GM18520 (cell line): ENCODE measurements at regions not wholly inside any gene's neighbourhood (a gene's known extent, or its start where the extent isn't known, plus 50 kb on each side); places are given as distances from the start of the nearest gene placed in this dataset.
"Not testable (repeated sequence)": the region's sequence is repeated elsewhere in the genome, so short reads cannot be mapped to it uniquely, and the experiment has no call there.

Source experiments
- ATAC-seq: cut with Tn5 transposase; IDR thresholded peaks from one replicate; pipeline ENCODE4 v1.9.1; 2021; ENCODE audit not compliant: unreplicated experiment

DNA sequence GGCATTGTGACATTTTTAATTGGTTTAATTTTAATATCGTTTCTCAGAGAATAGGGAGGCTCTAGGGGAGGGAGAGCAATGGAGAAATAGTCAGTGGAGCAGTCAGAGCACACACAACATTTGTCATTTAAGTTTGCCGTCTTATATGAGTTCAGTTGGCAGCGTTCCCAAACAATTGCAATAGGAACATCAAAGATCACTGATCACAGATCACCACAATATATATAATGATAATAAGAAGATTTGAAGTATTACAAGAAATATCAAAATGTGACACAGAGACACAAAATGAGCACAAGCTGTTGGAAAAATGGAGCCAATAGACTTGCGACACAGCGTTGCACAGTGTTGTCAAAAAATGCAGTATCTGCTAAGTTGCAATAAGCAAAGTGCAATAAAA is 303.7 kb downstream of the CDH19 start:
- ATAC-seq = no peak

- no peak for ATAC-seq
These were observed 323.4 kb downstream of the CDH19 start for GRCh38 chr18:66280470-66280869.

DNA sequence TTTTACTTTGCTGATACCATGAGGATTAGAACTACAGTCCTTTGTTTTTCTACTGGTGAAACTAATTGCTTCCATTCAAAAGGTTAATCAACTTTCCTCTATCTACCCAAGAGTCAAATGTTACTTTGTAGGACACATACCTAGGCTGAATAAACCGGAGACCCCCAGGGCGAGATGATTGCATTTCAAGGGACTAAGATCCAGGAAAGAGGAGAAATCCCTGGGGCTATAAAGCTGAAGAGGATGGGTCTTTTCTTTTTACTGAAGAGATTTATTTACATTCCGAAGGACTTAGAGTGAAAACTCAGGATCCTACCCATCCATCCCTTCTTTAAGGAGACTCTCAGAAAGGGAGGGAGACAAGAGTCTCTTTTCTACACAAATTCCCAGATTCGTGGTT is 331.9 kb downstream of the CDH19 start:
- no peak for ATAC-seq

DNA sequence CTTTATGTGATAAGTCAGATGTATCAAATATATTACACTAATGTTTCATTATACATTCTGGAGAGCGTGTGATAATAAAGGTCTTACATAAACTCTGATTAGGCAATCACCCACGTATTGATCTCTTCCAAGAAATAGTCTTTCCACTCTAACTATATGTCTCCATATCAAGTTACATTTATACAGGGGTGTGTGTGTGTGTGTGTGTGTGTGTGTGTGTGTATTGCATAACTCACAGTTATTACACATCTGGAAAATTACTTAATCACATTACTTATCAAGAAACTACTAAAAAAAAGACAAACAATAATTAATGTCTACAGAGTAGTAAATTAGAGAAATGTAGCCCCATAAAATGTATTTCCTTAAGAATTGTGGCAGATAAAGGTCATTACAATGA is 339.8 kb downstream of the CDH19 start:
- no peak for ATAC-seq

DNA sequence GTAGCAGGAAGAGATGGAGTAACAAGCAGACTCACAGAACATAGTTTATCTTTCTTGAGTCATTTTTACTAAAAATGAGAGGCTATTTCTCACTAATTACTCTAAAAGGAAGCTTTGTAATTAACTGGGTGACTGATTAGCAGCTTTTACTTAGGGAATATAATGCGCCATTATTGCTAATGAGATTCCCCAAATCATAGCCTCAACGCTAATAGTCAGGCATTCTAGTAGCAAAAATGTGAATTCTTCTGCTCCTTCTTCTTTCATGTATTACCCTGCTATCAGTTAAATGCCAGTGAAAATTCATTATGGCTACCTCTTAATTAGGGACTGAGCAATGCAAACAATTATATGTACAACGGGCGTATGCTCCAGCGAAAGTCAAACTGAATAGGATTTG is 349.8 kb downstream of the CDH19 start:
- ATAC-seq = no peak

DNA sequence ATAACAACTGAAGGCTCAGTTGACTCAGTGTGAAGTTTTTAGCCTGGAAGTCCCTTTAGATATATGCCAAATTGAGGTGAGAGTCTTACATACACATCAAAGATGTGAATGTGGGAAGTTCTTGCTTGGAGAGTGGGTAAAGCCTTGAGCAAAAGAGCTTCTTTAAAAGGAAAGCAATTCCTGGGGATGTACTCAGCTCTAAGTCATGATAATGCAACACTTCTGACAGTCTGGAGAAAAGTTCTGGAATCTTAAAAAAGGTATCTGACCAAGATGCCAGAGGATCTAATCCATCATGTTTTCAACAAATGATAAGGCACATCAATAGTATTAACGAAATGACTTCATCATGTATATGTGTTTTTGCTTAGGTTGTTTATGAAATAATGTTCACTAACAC is 351.2 kb downstream of the CDH19 start:
- ATAC-seq = no peak

DNA sequence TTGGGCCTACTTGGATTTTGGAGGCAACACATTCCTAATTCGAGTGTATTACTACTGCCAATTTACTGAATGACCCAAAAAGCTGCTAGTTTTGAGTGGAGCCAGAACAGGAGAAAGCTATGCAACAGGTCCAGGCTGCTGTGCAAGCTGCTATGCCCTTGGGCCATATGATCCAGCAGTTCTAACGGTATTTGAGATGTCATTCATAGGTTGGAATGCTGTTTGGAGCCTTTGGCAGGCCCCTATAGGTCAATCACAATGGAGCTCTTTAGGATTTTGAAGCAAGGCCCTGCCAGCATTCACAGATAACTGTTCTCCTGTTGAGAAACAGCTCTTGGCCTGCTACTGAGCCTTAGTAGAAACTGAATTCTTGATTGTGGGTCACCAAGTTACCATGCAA is 368.7 kb downstream of the CDH19 start:
- ATAC-seq = no peak

GRCh38 chr18:66226782-66227181 is 377.1 kb downstream of the CDH19 start:
- ATAC-seq = no peak

- ATAC-seq = not testable (repeated sequence)
These were observed 380.6 kb downstream of the CDH19 start for GRCh38 chr18:66223317-66223716.

DNA sequence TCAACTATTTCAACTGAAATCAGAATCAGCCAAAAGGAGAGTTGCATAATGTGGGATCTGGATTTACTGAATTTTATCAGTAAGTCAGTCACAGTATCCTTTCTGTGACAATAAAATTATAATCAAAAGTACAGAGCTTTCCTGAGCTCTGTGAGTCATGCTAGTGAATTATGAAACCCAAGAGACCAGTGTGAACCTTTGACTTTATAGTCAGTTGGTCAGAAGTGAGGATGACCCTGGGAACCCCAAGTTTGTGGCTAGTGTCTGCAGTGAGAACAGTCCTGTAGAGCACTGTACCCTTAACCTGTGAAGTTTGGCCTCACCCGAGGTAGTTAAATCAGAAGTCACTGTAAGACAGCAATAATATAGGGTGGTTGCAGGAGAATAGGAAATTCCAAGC is 381.7 kb downstream of the CDH19 start:
- ATAC-seq = no peak

DNA sequence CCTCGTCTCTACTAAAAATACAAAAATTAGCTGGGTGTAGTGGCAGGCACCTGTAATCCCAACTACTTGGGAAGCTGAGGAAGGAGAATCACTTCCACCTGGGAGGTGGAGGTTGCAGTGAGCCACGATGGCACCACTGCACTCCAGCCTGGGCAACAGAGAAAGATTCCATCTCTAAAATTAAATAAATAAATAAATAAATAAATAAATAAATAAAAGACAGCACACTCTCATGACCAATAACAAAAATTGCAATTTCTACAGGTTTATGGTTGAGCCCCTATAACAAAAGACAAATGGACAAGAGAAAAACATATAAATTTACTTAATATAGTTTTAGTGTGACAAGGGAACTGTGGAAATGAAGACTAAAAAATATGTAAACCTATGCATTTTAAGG is 384.1 kb downstream of the CDH19 start:
- no peak for ATAC-seq

DNA sequence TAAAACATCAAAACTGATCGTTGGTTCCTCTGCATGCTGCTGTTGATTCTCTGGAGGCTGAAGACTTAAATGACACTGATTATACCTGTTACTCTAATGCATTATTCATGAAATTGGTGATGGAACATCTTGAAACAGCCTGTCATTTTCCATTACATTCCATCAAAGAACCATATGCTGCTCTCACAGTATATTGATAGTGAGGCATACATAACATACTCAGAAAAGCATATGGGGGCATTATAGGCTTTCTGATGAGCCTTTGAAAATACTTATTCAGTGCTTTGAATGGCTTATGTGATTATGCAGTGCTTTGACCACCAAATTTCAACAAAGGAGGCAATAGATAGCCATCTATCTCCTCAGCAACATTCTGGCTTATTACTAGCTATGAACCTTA is 392.1 kb downstream of the CDH19 start:
- no peak for ATAC-seq

GRCh38 chr18:66210875-66211274 is 393.0 kb downstream of the CDH19 start:
- ATAC-seq = no peak

GRCh38 chr18:66209656-66210055 is 394.2 kb downstream of the CDH19 start:
- ATAC-seq = no peak

DNA sequence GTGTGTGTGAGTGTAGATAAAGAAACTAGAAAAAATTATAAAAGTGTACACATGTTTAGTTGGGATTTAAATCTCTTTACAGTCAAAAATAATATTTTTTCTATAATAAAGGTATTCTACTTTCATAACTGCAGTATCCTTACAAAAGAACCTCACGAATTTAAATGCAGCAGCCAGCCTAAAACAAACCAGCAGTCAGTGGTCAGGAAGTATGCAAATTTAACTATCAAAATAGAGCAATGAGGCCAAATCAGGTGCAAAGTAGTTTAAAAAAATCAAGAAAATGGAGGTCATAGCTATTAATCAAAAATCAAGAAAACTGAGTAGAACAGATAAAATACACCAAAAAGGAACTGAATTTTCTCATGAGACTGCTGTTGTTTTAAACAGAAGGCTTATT is 407.1 kb downstream of the CDH19 start:
- ATAC-seq = no peak

DNA sequence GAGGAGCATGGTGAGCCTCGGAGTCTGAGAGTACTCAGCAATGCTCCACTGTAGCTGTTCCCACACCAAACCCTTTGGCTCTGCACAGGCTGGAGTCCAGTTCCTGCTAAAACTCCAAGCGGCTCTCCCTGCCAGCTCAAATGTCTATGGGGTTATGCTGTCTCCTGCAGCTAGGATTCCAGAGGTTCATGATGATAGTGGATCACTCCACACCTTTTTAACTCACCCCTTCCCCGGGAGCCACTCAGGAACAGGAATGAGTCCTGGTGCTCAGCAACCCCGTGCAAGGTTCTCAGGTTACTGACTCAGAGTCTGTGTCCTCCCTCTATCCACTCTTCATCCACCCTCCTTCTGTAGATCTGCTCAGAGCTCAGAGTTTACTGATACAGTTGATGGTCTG is 410.0 kb downstream of the CDH19 start:
- no peak for ATAC-seq

GRCh38 chr18:66193394-66193793 is 410.5 kb downstream of the CDH19 start:
- no peak for ATAC-seq

- ATAC-seq = no peak
These were observed 417.9 kb downstream of the CDH7 start for GRCh38 chr18:66168685-66169235.

- ATAC-seq = no peak
These were observed 417.2 kb downstream of the CDH7 start for GRCh38 chr18:66167829-66168684.

DNA sequence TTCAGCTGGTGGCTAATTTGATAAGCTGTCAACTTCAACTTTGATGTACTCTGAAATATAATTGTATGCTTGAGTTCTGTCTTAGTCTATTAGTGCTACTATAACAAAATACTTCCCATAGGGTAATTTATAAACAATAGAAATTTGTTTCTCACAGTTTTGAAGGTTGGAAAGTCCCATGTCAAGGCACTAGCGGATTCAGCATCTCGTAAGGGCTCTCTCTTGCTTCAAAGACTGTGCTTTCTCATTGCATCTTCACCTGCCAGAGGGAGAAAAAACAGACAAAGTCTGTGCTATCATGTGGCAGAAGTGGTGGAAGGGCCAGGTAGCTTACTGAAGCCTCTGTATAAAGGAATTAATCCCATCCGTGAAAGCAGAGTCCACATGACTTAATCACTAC is 409.2 kb downstream of the CDH7 start:
- no peak for ATAC-seq

- no peak for ATAC-seq
These were observed 408.6 kb downstream of the CDH7 start for GRCh38 chr18:66159451-66159850.

- no peak for ATAC-seq
These were observed 406.3 kb downstream of the CDH7 start for GRCh38 chr18:66156946-66157687.
